GM21526 (cell line): ENCODE measurements at regions not wholly inside any gene's neighbourhood (a gene's known extent, or its start where the extent isn't known, plus 50 kb on each side); places are given as distances from the start of the nearest gene placed in this dataset.
"Not testable (repeated sequence)": the region's sequence is repeated elsewhere in the genome, so short reads cannot be mapped to it uniquely, and the experiment has no call there.

Experiments
- ATAC-seq: cut with Tn5 transposase; IDR thresholded peaks from one replicate; pipeline ENCODE4 v1.9.1; 2021; ENCODE audit warnings: moderate library complexity; ENCODE audit not compliant: unreplicated experiment, low FRiP score

- ATAC-seq: no peak
Measured at GRCh38 chrX:39791691-39792090, 306.1 kb downstream of the BCOR start.

- no peak for ATAC-seq
Measured at GRCh38 chrX:39795605-39796004, 302.2 kb downstream of the BCOR start.

GRCh38 chrX:39796856-39797255 lies 300.9 kb downstream of the BCOR start:
- ATAC-seq: no peak

GRCh38 chrX:39798488-39798887 lies 299.3 kb downstream of the BCOR start:
- not testable (repeated sequence) for ATAC-seq

- no peak for ATAC-seq
Measured at GRCh38 chrX:39802354-39802753, 295.4 kb downstream of the BCOR start.

- ATAC-seq: no peak
Measured at GRCh38 chrX:39802908-39803307, 294.9 kb downstream of the BCOR start.

GRCh38 chrX:39805022-39805421 lies 292.7 kb downstream of the BCOR start:
- no peak for ATAC-seq

GRCh38 chrX:39805825-39806224 lies 291.9 kb downstream of the BCOR start:
- no peak for ATAC-seq

- ATAC-seq: no peak
Measured at GRCh38 chrX:39808471-39808917, 289.3 kb downstream of the BCOR start.

GRCh38 chrX:39809331-39809730 lies 288.4 kb downstream of the BCOR start:
- ATAC-seq: no peak

- ATAC-seq: no peak
Measured at GRCh38 chrX:39810901-39811300, 286.9 kb downstream of the BCOR start.

GRCh38 chrX:39811376-39811775 lies 286.4 kb downstream of the BCOR start:
- no peak for ATAC-seq

GRCh38 chrX:39813631-39814277 lies 284.0 kb downstream of the BCOR start:
- ATAC-seq: no peak

- ATAC-seq: no peak
Measured at GRCh38 chrX:39814391-39814790, 283.4 kb downstream of the BCOR start.

GRCh38 chrX:39815631-39816030 lies 282.1 kb downstream of the BCOR start:
- no peak for ATAC-seq

GRCh38 chrX:39816871-39817731 lies 280.7 kb downstream of the BCOR start:
- no peak for ATAC-seq

- ATAC-seq: no peak
Measured at GRCh38 chrX:39817754-39818470, 279.8 kb downstream of the BCOR start.

GRCh38 chrX:39818750-39819149 lies 279.0 kb downstream of the BCOR start:
- ATAC-seq: no peak

- no peak for ATAC-seq
Measured at GRCh38 chrX:39819921-39820849, 277.6 kb downstream of the BCOR start.
